GM04503 (cell line): ENCODE measurements at regions not wholly inside any gene's neighbourhood (a gene's known extent, or its start where the extent isn't known, plus 50 kb on each side); places are given as distances from the start of the nearest gene placed in this dataset.

Experiments used
- DNase-seq: peaks from one replicate; pipeline ENCODE4 v3.0.0-alpha.2; 2012; ENCODE audit warnings: low read depth

DNA sequence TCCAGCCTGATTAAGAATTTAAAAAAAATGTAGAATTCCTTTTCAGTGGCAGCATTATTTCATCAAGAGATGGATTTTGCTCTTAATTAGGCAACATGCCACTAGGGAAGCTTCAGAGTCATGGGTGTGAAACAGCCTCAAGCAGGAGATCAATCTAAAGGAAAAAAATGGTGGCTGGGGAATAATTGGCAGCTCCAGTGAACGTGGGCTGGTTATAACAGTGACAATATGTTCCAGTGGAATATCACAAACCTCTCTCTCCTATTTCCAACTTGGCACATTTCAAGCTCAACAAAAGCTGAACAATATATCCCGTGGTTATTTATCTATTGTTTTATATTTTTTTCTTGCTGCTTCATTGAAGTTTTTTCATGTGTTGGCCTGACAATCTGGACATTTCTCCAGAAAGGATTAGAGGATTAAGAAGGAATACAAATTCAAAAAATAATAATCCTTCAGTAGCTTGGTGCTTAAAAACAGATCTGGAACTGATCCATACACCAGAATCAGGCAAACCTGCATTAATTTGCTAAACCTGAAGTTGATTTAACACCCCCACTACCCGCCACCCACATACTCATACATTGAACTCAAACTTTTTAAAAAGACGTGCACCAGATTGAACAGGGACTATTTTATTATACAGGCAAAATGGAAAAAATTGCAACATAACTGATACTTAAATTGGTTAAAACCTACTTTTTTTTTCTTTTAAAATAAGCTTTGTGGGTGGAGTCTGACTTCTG, 255.9 kb upstream of the SPRED2 start:
- no peak for DNase-seq

DNA sequence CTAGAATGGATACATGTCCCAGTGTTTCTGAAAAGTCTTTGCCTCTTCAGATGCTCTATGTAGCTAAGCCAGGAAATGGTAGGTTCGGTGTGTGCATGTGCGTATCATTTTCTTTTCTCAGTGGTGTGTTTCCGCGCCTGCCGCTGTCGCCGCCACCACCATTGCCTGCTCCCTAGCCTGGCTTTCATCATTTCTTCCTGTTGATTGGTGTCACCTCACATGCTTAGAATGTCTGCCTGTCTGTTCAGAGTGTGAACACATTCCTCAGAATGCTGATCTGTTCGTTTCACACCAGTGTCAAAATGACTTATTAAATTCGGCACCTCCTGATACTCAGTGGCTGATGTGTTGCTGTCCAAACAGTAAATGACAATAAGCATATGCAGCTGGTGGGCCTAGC, 255.2 kb upstream of the SPRED2 start:
- DNase-seq = no peak

DNA sequence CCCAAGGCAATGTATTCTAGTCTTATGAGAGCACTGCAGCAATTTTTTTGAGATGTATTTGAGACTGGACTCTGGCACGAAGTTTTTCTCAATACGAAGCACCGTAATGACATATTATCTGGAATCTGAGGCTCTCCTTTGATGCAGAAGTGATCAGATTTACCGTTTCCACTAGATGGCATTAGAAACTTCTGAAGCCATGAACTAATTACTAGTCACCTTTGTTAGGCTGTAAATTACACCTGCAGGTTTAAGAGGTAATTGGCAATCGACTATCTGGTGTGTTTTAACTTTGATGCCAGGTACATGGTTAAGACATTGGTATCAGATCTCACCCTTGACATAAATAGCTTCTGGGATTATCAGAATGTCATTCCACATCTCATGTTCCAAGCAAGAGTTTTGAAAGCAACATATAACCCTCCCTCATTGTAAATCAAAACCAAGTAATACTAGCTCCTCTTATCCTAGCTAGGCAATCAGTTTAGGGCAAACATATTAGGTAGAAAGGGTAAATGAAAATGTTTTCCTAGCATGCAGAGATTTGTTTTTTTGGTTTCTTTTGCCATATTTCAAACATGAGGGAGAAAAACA, 254.6 kb upstream of the SPRED2 start:
- DNase-seq = no peak

- no peak for DNase-seq
Measured at GRCh38 chr2:65681503-65681902, 249.1 kb upstream of the SPRED2 start.

- no peak for DNase-seq
Measured at GRCh38 chr2:65678779-65679391, 246.5 kb upstream of the SPRED2 start.

GRCh38 chr2:65675350-65675749, 243.0 kb upstream of the SPRED2 start:
- DNase-seq = no peak

- no peak for DNase-seq
Measured at GRCh38 chr2:65671670-65672242, 239.4 kb upstream of the SPRED2 start.

DNA sequence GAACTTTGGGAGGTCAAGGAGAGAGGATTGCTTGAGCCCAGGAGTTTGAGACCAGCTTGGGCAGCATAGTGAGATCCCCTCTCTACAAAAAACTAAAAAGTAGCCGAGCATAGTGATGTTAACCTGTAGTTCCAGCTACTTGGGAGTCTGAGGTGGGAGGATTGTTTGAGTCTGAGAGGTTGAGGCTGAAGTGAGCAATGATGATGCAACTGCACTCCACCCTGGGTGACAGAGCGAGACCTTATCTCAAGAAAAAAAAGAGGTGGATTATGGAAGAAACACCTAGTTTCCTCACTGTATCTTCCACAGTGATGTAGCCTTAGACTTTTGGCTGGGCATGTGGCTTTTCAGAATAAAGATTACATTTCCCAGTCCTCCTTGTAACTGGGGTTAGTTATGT, 237.2 kb upstream of the SPRED2 start:
- no peak for DNase-seq

DNA sequence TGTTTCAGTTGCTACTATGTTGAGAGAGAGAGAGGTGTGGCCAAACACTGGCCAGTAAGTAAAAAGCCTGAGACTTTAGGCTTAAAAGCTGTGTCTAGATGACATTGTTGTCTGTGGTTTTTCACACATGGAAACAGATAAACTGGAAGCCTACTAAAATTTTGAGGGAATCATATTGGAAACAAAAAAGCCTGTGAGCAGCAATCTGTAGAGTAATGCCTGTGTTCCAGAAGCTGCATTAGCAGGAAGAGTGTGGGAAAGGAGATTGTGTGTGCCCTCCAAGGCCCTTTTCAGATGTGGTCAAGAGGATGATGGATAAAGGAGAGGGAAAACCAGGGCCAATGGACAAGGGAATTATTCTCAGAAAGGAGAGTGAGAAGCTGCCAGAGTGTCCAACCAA, 236.3 kb upstream of the SPRED2 start:
- no peak for DNase-seq

DNA sequence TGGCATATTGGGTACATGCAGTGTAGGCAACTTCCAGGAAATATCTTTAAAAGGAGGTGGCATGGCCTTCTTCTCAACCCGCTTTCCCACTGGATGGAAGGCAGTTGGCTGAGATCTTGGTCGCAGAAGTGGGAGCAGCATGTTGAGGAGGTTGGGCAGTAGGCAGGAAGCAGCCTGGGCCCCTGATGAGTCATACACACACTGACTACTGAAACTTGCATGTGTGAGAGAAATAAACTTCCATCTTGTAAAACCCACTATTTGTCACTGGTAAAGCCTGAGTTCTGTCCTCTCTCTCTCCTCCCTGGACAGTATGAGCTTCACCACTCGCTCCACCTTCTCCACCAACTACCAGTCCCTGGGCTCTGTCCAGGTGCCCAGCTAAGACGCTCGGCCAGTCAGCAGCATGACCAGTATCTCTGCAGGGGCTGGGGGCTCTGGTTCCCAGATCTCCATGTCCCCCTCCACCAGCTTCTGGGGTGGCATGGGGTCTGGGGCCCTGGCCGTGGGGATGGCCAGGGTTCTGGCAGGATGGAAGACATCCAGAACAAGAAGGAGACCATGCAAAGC, 233.8 kb upstream of the SPRED2 start:
- DNase-seq = no peak

DNA sequence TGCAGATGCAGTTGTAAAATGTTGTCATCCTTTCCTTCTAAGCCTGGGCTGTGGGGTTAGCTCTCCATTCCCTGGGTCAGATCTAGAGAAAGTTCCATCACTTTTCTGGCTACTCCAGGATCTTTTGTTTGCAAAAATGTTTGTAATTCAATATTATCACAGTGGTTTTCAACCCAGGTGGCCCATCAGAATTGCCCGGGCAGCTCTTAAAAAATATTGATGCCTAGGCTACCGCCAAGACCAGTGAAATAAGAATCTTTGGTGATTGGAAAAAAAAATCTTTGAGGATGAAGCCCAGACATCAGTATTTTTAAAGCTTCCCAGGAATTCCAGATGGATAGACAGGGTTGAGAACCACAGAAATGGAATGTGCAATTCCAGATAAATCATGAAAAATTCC, 232.5 kb upstream of the SPRED2 start:
- DNase-seq = no peak

DNA sequence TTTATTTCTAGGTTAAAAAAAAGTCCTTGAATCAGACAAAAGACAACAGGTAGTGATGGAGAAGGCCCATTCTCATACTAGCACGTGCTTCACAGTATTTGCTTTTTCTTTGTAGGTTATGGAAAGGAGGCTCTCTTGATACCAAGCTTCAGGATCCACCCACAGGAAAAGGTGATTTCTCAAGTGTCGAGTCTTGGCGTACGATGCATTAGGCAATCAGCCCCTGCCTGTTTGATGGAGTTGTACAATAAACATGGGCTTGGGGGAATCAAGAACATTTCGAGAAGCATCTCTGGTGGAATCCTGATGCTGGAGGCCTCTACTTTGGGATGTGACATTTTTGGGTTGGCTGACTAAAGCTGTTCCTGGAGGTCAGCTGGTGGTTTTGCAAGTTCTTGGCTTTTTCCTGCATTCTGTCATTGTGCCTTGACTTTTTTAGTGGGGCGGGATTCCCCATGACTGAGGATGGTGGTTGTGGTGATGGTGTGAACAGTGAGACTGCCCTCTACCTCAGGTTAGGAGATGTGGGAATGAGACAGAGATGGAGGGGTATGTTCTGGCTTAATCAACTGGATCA, 231.5 kb upstream of the SPRED2 start:
- DNase-seq = no peak

DNA sequence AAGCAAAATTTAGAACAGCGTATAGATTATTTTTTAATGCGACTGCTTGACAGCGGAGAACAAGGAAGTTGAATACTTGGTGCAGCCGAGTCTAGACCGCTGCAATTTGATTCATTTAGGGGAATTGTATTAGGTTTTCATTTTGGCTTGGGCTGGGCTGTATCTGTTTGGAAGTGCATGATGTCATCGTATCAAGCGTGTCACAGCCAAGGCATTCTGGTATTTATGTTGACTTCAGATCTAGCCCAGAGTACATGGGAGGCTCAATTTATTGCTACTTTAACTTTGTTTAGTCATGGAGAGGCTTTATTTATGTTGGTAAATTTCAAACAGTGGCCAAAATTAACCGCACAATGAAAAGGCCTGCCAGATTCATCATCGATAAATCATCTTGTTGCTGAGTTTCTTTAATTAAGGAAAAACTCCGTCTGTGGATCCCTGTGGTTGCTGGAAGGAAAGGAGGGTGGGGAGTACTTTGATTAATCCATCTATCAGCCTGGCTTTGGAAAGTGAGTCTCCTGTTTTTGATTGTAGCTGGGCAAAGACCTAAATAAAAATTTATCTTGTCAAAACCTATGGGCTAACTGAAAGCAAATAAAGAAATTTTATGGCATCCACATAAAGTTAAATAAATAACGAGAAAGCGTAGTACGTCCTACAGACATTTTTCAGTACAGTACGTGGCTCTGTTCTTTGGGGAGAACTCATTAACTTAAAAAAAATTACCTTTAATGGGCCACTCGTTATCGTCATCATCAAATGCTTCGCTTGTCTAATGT, 230.4 kb upstream of the SPRED2 start:
- DNase-seq = peak; percentile 87

GRCh38 chr2:65661980-65662653, 229.7 kb upstream of the SPRED2 start:
- DNase-seq = no peak

DNA sequence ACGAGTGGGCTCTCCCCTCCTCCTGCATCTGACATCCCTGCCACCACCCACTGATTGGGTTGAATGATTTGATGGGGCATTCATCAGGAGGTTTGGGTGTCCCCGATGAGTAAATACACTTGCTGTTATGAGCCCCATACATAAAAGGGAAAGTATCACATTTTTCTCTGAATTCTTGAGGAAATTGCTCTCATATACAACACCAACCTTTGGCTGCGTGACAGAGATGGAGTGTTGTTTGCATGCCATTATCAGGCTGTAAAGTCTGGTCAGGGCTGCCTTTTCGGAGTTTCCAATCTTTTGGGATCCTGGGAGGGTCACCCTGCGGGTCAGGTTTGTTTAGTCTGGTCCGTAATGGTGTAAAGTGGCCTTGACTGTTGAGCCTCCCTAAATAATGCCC, 227.9 kb upstream of the SPRED2 start:
- DNase-seq = no peak

- DNase-seq = no peak
Measured at GRCh38 chr2:65658881-65659280, 226.5 kb upstream of the SPRED2 start.

DNA sequence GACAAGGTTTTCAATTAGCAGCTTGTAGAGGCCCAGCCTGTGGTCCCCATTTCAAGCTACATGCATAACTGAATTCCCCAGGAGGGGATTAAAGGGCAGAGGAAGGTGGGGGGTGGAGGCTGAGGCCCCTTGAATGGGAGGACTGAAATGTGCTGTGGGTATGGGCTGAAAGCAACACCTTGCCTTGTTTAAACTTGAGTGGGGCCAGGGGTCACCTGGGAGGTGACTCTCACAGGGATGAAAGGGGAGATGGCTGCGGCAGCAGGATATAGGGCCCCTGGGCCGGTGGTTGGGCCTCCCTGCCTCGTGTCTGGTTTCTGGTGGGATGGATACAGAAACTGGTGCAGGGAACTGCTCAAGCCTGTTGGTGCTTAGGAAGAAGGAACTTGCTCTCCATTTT, 225.9 kb upstream of the SPRED2 start:
- DNase-seq = no peak

DNA sequence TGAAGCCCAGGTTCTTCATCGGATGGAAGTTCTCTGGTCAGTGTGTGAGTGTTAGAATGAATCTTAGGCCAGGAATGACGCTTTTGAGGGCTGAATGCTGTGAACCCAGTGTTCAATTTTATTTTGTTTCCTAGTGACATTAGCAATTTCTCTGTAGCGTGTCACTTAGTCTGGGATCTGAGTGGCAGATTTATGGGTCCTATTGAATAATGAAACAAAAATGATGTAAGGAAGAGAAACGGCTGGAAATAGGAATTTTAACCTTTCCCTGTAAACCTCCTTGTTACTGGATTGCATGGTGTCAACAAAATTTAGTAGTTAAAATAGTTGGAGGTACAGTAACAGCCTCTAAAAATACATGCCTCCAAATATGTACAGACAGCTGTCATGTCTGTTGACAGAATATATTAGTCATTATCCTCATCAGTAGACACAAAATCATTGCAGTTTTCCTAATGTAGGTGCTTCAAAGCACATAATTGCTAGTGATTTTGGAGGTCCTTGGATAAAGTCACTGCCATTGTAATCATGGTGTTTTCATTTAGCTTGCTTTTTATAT, 223.8 kb upstream of the SPRED2 start:
- DNase-seq = no peak

DNA sequence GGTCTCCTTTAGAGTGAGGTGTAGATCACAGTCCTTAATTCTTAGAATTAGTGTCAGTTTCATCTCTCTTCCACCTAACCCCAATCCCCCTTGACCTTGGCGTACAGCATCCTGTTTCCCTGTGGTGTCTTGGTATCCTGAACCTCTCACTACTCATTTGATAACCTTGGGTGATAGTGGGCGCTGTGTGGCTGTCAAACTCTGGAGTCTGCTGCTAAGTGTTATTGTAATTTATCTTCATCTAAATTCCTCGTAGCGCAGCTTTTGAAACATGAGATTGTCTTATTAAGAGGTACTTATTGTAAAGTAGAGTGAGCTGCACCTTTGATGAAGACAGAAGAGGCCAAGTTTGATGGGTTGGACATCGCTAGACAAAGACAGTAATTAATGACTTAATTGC, 222.6 kb upstream of the SPRED2 start:
- no peak for DNase-seq

DNA sequence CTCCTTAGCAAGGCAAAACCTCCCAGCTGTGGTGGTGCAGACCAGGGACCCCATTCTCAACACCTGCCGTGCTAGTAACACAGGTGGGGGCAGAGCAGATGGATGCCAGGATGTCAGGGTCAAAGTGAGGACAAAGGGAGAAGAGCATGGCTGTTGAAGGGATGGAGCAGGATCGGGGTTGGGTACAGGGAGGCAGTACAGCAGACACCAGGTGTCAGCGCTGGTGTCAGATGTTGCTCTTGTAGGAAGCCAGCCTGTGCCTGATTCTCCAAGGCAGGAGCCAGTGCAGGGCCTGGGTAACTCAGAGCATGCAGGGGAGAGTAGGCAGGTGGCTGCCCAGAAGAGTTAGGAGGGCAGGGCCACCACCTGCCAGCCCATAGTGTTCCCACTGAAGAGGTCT, 222.1 kb upstream of the SPRED2 start:
- DNase-seq = no peak

DNA sequence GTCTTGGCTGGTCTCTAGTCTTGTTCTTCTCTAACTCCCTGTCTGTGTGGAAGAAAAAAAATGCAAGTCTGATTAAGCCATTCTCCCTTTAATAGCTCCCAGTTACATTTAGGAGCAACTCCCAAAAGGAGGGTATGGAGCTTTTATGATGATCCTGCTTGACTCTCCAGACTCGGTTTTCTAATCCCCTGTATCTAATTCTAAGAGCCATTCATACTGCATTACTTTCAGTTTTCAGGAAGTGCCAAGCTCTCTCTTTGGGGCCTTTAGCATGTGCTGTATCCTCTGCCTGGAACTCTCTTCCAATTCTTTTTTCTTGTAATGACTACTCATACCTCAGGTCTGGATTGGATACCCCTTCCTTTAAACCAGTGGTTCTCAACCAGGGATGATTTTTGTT, 219.7 kb upstream of the SPRED2 start:
- no peak for DNase-seq
